Calu3 (cell line): ENCODE measurements at regions not wholly inside any gene's neighbourhood (a gene's known extent, or its start where the extent isn't known, plus 50 kb on each side); places are given as distances from the start of the nearest gene placed in this dataset.
A peak's percentile ranks its signal among the peaks of the same experiment; 100 is the strongest.

Source experiments
- BruUV-seq: library from RNA; stranded (reverse); fragments of 400-500 nt; replicated peaks from 2 replicates; lab custom pipeline; 2021; lab: Mats Ljungman, UMichigan
- CTCF ChIA-PET: fragments of 300-600 bp; sonication (Branson Sonifier 250); formaldehyde crosslinking; loops from one replicate; lab custom pipeline; 2022; ENCODE audit warnings: antibody characterized with exemption; lab: Charles Lee
- DNase-seq: peaks from one replicate; pipeline ENCODE4 v3.0.0; 2022
- H3K27ac Mint-ChIP-seq: one replicate; pipeline ENCODE4 v1.8.0; 2022; ENCODE audit warnings: mixed read lengths; ENCODE audit not compliant: unreplicated experiment
- H3K27me3 Mint-ChIP-seq: one replicate; pipeline ENCODE4 v1.8.0; 2022; ENCODE audit warnings: mixed read lengths; ENCODE audit not compliant: unreplicated experiment
- H3K36me3 Mint-ChIP-seq: one replicate; pipeline ENCODE4 v1.8.0; 2022; ENCODE audit warnings: mild to moderate bottlenecking, moderate library complexity, mixed read lengths; ENCODE audit not compliant: insufficient read depth, unreplicated experiment
- H3K4me1 Mint-ChIP-seq: one replicate; pipeline ENCODE4 v1.8.0; 2022; ENCODE audit warnings: mild to moderate bottlenecking, low read depth, mixed read lengths; ENCODE audit not compliant: unreplicated experiment
- H3K4me3 Mint-ChIP-seq: one replicate; pipeline ENCODE4 v1.8.0; 2022; ENCODE audit warnings: mild to moderate bottlenecking, low read depth, moderate library complexity, mixed read lengths; ENCODE audit not compliant: unreplicated experiment
- H3K9me3 Mint-ChIP-seq: one replicate; pipeline ENCODE4 v1.8.0; 2022; ENCODE audit warnings: low read depth, mixed read lengths; ENCODE audit not compliant: unreplicated experiment
- CTCF ChIP-seq: fragments of 200-600 bp; IDR thresholded peaks from one replicate; pipeline ENCODE4 v1.8.0; 2022; ENCODE audit warnings: antibody characterized with exemption; ENCODE audit not compliant: unreplicated experiment
- intact Hi-C: fragments of 100-400 bp; cut with micrococcal nuclease; formaldehyde crosslinking; loops from one replicate; pipeline ENCODE4 v1.10.0; 2022; ENCODE audit not compliant: unreplicated experiment

DNA sequence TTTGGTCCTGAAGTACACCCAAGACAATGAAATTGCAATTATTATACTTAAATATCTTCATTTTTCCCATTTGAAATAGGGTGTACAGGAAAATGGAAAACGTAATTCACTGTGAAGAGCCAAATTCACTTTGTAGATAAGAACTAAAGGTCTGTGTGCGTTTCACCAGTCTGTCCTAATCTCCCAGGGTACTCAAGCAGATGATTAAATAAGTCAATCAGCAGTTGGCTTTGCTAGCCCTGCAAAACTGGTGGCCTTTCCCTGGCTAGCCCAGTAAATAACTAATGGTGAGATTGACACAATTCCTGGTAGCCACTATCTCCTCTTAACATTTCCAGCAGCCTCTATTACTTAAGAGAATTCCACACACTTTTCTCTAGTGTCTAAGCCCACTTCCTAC lies 389.3 kb downstream of the TBL1XR1 start:
- BruUV-seq, result no TSS peak
- TF ChIP-seq CTCF, result no peak
- intact Hi-C loops, result no loop called here
- H3K4me3 Mint-ChIP-seq, result no peak overlapping the region
- DNase-seq, result no peak
- no peaks in the 10 kb centered on the region for H3K36me3 Mint-ChIP-seq
- H3K4me1 Mint-ChIP-seq, result no peaks in the 10 kb centered on the region
- CTCF ChIA-PET, result interaction anchor here (0.5 kb wide), 1 partner anchor 515 kb away, joined by 3 read pairs; no protein-coding TSS in a partner anchor
- H3K27me3 Mint-ChIP-seq, result no peaks in the 10 kb centered on the region
- no peak overlapping the region for H3K27ac Mint-ChIP-seq
- no peaks in the 10 kb centered on the region for H3K9me3 Mint-ChIP-seq

DNA sequence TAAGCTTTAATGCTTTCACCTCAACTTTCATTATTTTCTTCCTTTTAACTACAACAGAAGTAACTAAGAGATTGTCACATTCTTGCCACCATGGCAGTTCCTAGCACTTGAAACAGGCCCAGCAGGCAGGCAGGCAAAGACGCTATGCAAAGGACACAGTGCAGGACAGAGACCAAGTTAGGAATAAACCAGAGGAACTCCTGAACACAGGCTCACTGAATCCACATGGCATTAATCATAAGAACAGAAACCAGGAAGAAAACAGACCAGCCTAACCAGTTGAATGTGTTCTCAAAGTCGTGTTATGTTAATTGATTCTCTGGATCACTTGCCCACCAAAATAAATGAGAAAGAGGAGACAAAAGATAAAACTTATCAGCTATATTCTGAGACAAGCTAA lies 397.6 kb downstream of the TBL1XR1 start:
- no peaks in the 10 kb centered on the region for H3K27me3 Mint-ChIP-seq
- peak overlapping the region; percentile 84 for H3K27ac Mint-ChIP-seq
- H3K36me3 Mint-ChIP-seq, result no peaks in the 10 kb centered on the region
- peaks cover 28% of the 10 kb centered on the region for H3K4me1 Mint-ChIP-seq
- intact Hi-C loops, result loop anchor here (2.0 to 5.0 kb wide), 2 partner anchors 118 to 139 kb away; no protein-coding TSS in a partner anchor
- H3K4me3 Mint-ChIP-seq, result peak overlapping the region; percentile 29
- DNase-seq, result peak; percentile 60
- no TSS peak for BruUV-seq
- CTCF ChIA-PET, result interaction anchor here (0.9 kb wide), 1 partner anchor 17 kb away, joined by 3 read pairs; no protein-coding TSS in a partner anchor
- no peak for TF ChIP-seq CTCF
- H3K9me3 Mint-ChIP-seq, result peaks cover 2% of the 10 kb centered on the region

DNA sequence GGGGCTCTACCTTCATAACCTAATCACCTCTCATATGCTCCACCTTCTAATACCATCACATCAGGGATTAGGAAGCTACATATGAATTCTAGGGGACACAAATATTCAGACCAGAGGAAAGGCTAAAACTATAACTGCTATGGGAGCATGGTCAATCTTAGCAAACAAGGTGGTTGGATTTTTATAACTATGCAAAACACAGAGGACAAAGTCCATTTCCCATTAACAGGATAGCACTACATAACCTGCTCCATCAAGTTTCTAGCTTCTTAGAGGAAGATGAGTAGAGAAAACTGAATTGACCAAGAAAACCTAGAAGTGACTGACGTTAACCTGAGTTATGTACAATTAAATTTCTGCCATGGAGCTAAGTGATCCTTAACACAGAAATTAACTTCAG lies 398.6 kb downstream of the TBL1XR1 start:
- CTCF ChIA-PET, result interaction anchor here (0.7 to 0.9 kb wide), 2 partner anchors 18 to 121 kb away, joined by 3 to 8 read pairs; no protein-coding TSS in a partner anchor
- Mint-ChIP-seq H3K36me3 (no peaks in the 10 kb centered on the region), H3K27me3 (no peaks in the 10 kb centered on the region), H3K9me3 (peaks cover 2% of the 10 kb centered on the region), H3K4me3 (no peak overlapping the region), H3K27ac (peak overlapping the region; percentile 84), H3K4me1 (peaks cover 28% of the 10 kb centered on the region)
- intact Hi-C loops, result loop anchor here (2.0 to 5.0 kb wide), 2 partner anchors 119 to 140 kb away; no protein-coding TSS in a partner anchor
- no peak for TF ChIP-seq CTCF
- no peak for DNase-seq
- no TSS peak for BruUV-seq

GRCh38 chr3:176796371-176796770 lies 400.9 kb downstream of the TBL1XR1 start:
- intact Hi-C loops, result loop anchor here (5.0 kb wide), 1 partner anchor 121 kb away; no protein-coding TSS in a partner anchor
- Mint-ChIP-seq H3K4me1 (peaks cover 28% of the 10 kb centered on the region), H3K9me3 (peaks cover 2% of the 10 kb centered on the region), H3K36me3 (no peaks in the 10 kb centered on the region), H3K4me3 (no peak overlapping the region), H3K27ac (no peak overlapping the region), H3K27me3 (no peaks in the 10 kb centered on the region)
- no peak for DNase-seq
- TF ChIP-seq CTCF, result no peak
- CTCF ChIA-PET, result no interaction called here
- no TSS peak for BruUV-seq
